ENCODE measurements at regions not wholly inside any gene's neighbourhood (a gene's known extent, or its start where the extent isn't known, plus 50 kb on each side); places are given as distances from the start of the nearest gene placed in this dataset.

DNA sequence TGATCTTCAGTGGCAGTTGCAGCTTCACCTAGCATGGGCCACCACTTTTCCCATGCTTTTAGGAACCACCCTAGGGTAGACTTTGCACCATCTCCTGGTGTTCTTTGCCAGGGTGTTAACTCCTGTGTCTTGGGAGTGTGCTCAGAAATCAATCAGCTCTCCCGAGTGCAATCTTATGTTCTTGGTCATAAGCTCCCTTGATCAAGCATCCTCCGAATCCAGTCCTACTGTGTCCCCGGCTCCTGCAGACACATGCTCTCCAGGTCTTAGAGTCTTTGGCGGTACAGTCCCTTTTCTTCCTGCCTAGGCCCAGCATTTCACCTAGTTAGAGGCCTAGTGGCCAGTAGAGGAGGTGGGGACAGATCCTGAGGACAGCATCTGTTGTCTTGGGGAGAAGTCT is 74.7 kb upstream of the SYN2 start:
- TF ChIP-seq, protein P1, sequence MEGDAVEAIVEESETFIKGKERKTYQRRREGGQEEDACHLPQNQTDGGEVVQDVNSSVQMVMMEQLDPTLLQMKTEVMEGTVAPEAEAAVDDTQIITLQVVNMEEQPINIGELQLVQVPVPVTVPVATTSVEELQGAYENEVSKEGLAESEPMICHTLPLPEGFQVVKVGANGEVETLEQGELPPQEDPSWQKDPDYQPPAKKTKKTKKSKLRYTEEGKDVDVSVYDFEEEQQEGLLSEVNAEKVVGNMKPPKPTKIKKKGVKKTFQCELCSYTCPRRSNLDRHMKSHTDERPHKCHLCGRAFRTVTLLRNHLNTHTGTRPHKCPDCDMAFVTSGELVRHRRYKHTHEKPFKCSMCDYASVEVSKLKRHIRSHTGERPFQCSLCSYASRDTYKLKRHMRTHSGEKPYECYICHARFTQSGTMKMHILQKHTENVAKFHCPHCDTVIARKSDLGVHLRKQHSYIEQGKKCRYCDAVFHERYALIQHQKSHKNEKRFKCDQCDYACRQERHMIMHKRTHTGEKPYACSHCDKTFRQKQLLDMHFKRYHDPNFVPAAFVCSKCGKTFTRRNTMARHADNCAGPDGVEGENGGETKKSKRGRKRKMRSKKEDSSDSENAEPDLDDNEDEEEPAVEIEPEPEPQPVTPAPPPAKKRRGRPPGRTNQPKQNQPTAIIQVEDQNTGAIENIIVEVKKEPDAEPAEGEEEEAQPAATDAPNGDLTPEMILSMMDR (IDR thresholded peaks at IDR 0.05): no peak
- no peak for TF ChIP-seq POLR2A (IDR thresholded peaks at IDR 0.05)
